SH-SY5Y (cell line): ENCODE measurements at regions not wholly inside any gene's neighbourhood (a gene's known extent, or its start where the extent isn't known, plus 50 kb on each side); places are given as distances from the start of the nearest gene placed in this dataset.

Experiments
- GATA2 ChIP-seq: IDR thresholded peaks from 2 replicates; pipeline ENCODE4 v1.6.1; 2011; ENCODE audit warnings: mild to moderate bottlenecking, low read depth, low read length
- GATA3 ChIP-seq: IDR thresholded peaks from 2 replicates; pipeline ENCODE4 v1.6.1; 2011; ENCODE audit warnings: low read depth, mild to moderate bottlenecking, low read length, moderate library complexity

GRCh38 chr2:40516604-40517003 is 64.7 kb upstream of the SLC8A1 start:
- no peak for TF ChIP-seq GATA2
- TF ChIP-seq GATA3, result no peak
